ENCODE measurements at regions not wholly inside any gene's neighbourhood (a gene's known extent, or its start where the extent isn't known, plus 50 kb on each side); places are given as distances from the start of the nearest gene placed in this dataset.

DNA sequence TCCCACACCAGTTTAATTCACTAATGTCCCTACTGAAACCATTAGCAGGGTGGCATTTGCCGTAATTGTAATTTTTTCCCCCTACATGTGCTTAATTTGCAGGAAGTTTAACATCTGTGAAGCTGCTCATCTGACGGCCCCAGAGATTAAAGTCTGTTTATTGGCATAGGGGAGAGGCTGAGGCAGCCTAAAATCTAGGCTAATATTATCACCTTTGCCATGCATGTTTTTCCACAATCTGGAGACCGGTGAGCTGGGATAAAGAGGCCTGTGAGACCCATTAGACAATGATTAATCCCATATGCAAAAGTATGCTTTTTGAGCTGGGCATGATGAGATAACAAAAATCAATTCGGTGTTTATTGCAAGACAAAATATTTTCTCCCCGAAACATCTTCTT, 561.2 kb upstream of the ALCAM start:
- no peak overlapping the region for H3K27ac ChIP-seq (ENCODE audit: low read length)
- no peaks in the 10 kb centered on the region for H3K36me3 ChIP-seq (replicated peaks; ENCODE audit: insufficient read depth, low read length)
- no peak overlapping the region for H2AFZ ChIP-seq (ENCODE audit: low read length)
- H3K4me3 ChIP-seq (ENCODE audit: low read length) = no peak overlapping the region
- TF ChIP-seq EZH2phosphoT487 (IDR thresholded peaks at IDR 0.05; ENCODE audit: low read length) = no peak
- TF ChIP-seq EZH2 (optimal IDR thresholded peaks at IDR 0.05; ENCODE audit: low read depth, low read length) = no peak
- TF ChIP-seq, protein P1, sequence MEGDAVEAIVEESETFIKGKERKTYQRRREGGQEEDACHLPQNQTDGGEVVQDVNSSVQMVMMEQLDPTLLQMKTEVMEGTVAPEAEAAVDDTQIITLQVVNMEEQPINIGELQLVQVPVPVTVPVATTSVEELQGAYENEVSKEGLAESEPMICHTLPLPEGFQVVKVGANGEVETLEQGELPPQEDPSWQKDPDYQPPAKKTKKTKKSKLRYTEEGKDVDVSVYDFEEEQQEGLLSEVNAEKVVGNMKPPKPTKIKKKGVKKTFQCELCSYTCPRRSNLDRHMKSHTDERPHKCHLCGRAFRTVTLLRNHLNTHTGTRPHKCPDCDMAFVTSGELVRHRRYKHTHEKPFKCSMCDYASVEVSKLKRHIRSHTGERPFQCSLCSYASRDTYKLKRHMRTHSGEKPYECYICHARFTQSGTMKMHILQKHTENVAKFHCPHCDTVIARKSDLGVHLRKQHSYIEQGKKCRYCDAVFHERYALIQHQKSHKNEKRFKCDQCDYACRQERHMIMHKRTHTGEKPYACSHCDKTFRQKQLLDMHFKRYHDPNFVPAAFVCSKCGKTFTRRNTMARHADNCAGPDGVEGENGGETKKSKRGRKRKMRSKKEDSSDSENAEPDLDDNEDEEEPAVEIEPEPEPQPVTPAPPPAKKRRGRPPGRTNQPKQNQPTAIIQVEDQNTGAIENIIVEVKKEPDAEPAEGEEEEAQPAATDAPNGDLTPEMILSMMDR (IDR thresholded peaks at IDR 0.05; ENCODE audit: low read length) = no peak
- H3K4me1 ChIP-seq (ENCODE audit: low read length) = no peaks in the 10 kb centered on the region
- no peaks in the 10 kb centered on the region for H3F3A ChIP-seq (ENCODE audit: insufficient read depth, low read length)
- no peak overlapping the region for H3K4me2 ChIP-seq (ENCODE audit: low read depth, low read length)
- no peak for DNase-seq
- no peaks in the 10 kb centered on the region for H3K27me3 ChIP-seq (replicated peaks; ENCODE audit: insufficient read depth, low read length)
- no peaks in the 10 kb centered on the region for H3K79me2 ChIP-seq (ENCODE audit: low read length)
- H3K9me2 ChIP-seq (replicated peaks; ENCODE audit: insufficient read depth, low read length) = no peaks in the 10 kb centered on the region
- H3K9ac ChIP-seq (ENCODE audit: low read length) = no peak overlapping the region
- H4K20me1 ChIP-seq (ENCODE audit: insufficient read depth, low read length) = no peaks in the 10 kb centered on the region
- H3K9me3 ChIP-seq (replicated peaks; ENCODE audit: insufficient read depth, low read length) = no peaks in the 10 kb centered on the region

DNA sequence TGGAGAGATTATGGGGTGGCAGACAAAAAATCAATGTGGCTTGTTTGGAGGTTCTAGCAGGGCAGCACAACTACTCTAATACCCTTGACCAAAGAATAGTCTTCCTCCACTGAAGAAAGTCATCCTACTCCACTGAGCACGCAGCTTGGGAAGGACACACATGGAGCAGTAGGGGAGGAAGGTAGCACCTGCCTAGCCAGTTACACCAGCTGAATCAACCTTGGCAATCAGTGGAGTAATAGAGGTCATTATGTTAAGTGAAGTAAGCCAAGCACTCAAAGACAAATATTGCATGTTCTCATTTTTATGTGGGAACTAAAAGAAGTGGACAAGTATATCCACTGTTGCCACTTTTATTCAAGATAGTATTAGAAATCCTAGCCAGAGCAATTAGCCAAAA, 555.8 kb upstream of the ALCAM start:
- DNase-seq = no peak
- no peaks in the 10 kb centered on the region for H3K27me3 ChIP-seq (replicated peaks; ENCODE audit: insufficient read depth, low read length)
- no peak overlapping the region for H2AFZ ChIP-seq (ENCODE audit: low read length)
- no peaks in the 10 kb centered on the region for H3K9me3 ChIP-seq (replicated peaks; ENCODE audit: insufficient read depth, low read length)
- no peaks in the 10 kb centered on the region for H3F3A ChIP-seq (ENCODE audit: insufficient read depth, low read length)
- no peak overlapping the region for H3K4me3 ChIP-seq (ENCODE audit: low read length)
- no peak overlapping the region for H3K27ac ChIP-seq (ENCODE audit: low read length)
- H3K9me2 ChIP-seq (replicated peaks; ENCODE audit: insufficient read depth, low read length) = no peaks in the 10 kb centered on the region
- H3K4me2 ChIP-seq (ENCODE audit: low read depth, low read length) = no peak overlapping the region
- no peaks in the 10 kb centered on the region for H3K79me2 ChIP-seq (ENCODE audit: low read length)
- no peaks in the 10 kb centered on the region for H4K20me1 ChIP-seq (ENCODE audit: insufficient read depth, low read length)
- no peaks in the 10 kb centered on the region for H3K36me3 ChIP-seq (replicated peaks; ENCODE audit: insufficient read depth, low read length)
- TF ChIP-seq EZH2 (optimal IDR thresholded peaks at IDR 0.05; ENCODE audit: low read depth, low read length) = no peak
- TF ChIP-seq, protein P1 (IDR thresholded peaks at IDR 0.05; ENCODE audit: low read length) = no peak
- H3K4me1 ChIP-seq (ENCODE audit: low read length) = no peaks in the 10 kb centered on the region
- H3K9ac ChIP-seq (ENCODE audit: low read length) = no peak overlapping the region

GRCh38 chr3:104816008-104816407, 550.7 kb upstream of the ALCAM start:
- no peaks in the 10 kb centered on the region for H3F3A ChIP-seq (ENCODE audit: insufficient read depth, low read length)
- no peaks in the 10 kb centered on the region for H3K79me2 ChIP-seq (ENCODE audit: low read length)
- H3K9me3 ChIP-seq (replicated peaks; ENCODE audit: insufficient read depth, low read length) = no peaks in the 10 kb centered on the region
- H3K27me3 ChIP-seq (replicated peaks; ENCODE audit: insufficient read depth, low read length) = no peaks in the 10 kb centered on the region
- no peak for TF ChIP-seq EZH2 (optimal IDR thresholded peaks at IDR 0.05; ENCODE audit: low read depth, low read length)
- no peak for DNase-seq
- H3K36me3 ChIP-seq (replicated peaks; ENCODE audit: insufficient read depth, low read length) = no peaks in the 10 kb centered on the region
- no peak overlapping the region for H2AFZ ChIP-seq (ENCODE audit: low read length)
- no peaks in the 10 kb centered on the region for H4K20me1 ChIP-seq (ENCODE audit: insufficient read depth, low read length)
- H3K4me2 ChIP-seq (ENCODE audit: low read depth, low read length) = no peak overlapping the region
- H3K4me3 ChIP-seq (ENCODE audit: low read length) = no peak overlapping the region
- H3K9ac ChIP-seq (ENCODE audit: low read length) = no peak overlapping the region
- H3K4me1 ChIP-seq (ENCODE audit: low read length) = no peaks in the 10 kb centered on the region
- no peaks in the 10 kb centered on the region for H3K9me2 ChIP-seq (replicated peaks; ENCODE audit: insufficient read depth, low read length)
- H3K27ac ChIP-seq (ENCODE audit: low read length) = no peak overlapping the region

DNA sequence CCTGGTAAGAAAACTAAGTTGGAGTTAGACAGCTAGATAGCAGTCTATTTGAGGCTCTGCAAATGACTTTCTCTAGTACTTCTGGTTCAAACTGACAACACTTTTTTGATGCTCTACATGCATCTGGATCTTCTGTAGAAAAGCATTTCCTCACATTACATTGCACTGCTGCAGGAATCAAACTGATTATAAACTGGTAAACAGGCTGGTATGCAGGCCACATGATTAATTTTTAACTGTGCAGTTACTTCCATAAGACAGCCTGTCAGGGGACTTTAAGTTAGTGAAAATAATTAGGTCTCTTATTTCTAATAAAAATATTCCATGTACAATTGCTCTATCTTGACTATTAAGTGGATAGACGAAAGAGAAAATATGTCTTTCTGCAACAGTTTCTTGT, 550.0 kb upstream of the ALCAM start:
- H3K79me2 ChIP-seq (ENCODE audit: low read length) = no peaks in the 10 kb centered on the region
- no peaks in the 10 kb centered on the region for H3K4me1 ChIP-seq (ENCODE audit: low read length)
- H3K27me3 ChIP-seq (replicated peaks; ENCODE audit: insufficient read depth, low read length) = no peaks in the 10 kb centered on the region
- no peak overlapping the region for H3K4me2 ChIP-seq (ENCODE audit: low read depth, low read length)
- no peaks in the 10 kb centered on the region for H4K20me1 ChIP-seq (ENCODE audit: insufficient read depth, low read length)
- TF ChIP-seq EZH2 (optimal IDR thresholded peaks at IDR 0.05; ENCODE audit: low read depth, low read length) (no peak), EZH2phosphoT487 (IDR thresholded peaks at IDR 0.05; ENCODE audit: low read length) (no peak)
- TF ChIP-seq, protein P1 (IDR thresholded peaks at IDR 0.05; ENCODE audit: low read length) = no peak
- H2AFZ ChIP-seq (ENCODE audit: low read length) = no peak overlapping the region
- no peak for DNase-seq
- no peaks in the 10 kb centered on the region for H3K36me3 ChIP-seq (replicated peaks; ENCODE audit: insufficient read depth, low read length)
- H3K9ac ChIP-seq (ENCODE audit: low read length) = no peak overlapping the region
- no peaks in the 10 kb centered on the region for H3K9me3 ChIP-seq (replicated peaks; ENCODE audit: insufficient read depth, low read length)
- no peak overlapping the region for H3K27ac ChIP-seq (ENCODE audit: low read length)
- no peak overlapping the region for H3K4me3 ChIP-seq (ENCODE audit: low read length)
- H3F3A ChIP-seq (ENCODE audit: insufficient read depth, low read length) = no peaks in the 10 kb centered on the region
- no peaks in the 10 kb centered on the region for H3K9me2 ChIP-seq (replicated peaks; ENCODE audit: insufficient read depth, low read length)

Measured in MM.1S (cell line).